SU-DHL-6 (cell line): ENCODE measurements at regions not wholly inside any gene's neighbourhood (a gene's known extent, or its start where the extent isn't known, plus 50 kb on each side); places are given as distances from the start of the nearest gene placed in this dataset.

Experiments
- CTCF ChIP-seq: fragments of 200-600 bp; sonication (generic); IDR thresholded peaks from one replicate; pipeline ENCODE4 v1.5.1; 2017; ENCODE audit warnings: antibody characterized with exemption, mild to moderate bottlenecking, low read length, moderate library complexity; ENCODE audit not compliant: insufficient read depth, poor library complexity, severe bottlenecking
- EZH2phosphoT487 ChIP-seq: fragments of 200-600 bp; sonication (generic), shearing (Covaris generic); conservative IDR thresholded peaks from 2 replicates; pipeline ENCODE4 v1.6.1; 2018; ENCODE audit warnings: mild to moderate bottlenecking, antibody characterized with exemption, low read length, moderate library complexity, mixed read lengths

GRCh38 chr15:95591886-95592285, 738.6 kb upstream of the NR2F2 start:
- no peak for TF ChIP-seq CTCF
- no peak for TF ChIP-seq EZH2phosphoT487
